Ovary (tissue), 3 donors: ENCODE measurements at regions not wholly inside any gene's neighbourhood (a gene's known extent, or its start where the extent isn't known, plus 50 kb on each side); places are given as distances from the start of the nearest gene placed in this dataset.

Experiments used
- POLR2A ChIP-seq: fragments of 450-650 bp; IDR thresholded peaks from one replicate; pipeline ENCODE4 v1.6.1; 2017; ENCODE audit warnings: antibody characterized with exemption, mild to moderate bottlenecking, moderate library complexity
- TF ChIP-seq, protein P1 (sequence below), 3 donors: fragments of 450-650 bp in 2 of 3; fragments of 200-600 bp in 1 of 3; IDR thresholded peaks; one replicate each; pipeline versions ENCODE4 v1.5.1 to v1.8.0; 2016 to 2022; ENCODE audit warnings: antibody characterized with exemption in 3 of 3, mild to moderate bottlenecking in 1 of 3
- donor health status: DM: no; HTN: no; CAD: no.

DNA sequence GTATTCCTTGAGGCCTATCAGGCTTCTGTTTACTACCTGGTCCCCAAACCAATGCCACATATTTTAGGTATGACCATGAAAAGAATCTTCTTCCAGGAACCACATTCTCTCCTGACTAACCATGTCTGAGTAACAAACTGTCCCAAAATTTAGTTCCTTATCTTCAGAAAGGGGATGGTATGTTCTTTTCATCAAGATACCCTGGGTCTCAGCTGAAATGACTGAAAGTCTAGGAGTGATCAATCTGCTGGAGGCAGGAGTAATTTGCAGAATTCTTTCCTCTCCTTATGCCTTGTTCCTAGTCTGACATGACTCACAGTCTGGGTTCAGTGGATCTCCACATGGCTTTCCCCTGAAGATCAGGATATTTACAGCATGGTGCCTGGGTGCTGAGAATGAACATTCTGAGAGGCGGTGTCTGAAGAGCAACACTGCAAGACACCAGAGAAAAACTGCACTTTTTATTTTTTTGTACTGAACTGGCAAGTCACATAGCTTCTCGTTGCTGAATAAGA is 665.5 kb downstream of the TLL1 start:
- TF ChIP-seq, protein P1, sequence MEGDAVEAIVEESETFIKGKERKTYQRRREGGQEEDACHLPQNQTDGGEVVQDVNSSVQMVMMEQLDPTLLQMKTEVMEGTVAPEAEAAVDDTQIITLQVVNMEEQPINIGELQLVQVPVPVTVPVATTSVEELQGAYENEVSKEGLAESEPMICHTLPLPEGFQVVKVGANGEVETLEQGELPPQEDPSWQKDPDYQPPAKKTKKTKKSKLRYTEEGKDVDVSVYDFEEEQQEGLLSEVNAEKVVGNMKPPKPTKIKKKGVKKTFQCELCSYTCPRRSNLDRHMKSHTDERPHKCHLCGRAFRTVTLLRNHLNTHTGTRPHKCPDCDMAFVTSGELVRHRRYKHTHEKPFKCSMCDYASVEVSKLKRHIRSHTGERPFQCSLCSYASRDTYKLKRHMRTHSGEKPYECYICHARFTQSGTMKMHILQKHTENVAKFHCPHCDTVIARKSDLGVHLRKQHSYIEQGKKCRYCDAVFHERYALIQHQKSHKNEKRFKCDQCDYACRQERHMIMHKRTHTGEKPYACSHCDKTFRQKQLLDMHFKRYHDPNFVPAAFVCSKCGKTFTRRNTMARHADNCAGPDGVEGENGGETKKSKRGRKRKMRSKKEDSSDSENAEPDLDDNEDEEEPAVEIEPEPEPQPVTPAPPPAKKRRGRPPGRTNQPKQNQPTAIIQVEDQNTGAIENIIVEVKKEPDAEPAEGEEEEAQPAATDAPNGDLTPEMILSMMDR (IDR thresholded peaks at IDR 0.05), result no peak
- TF ChIP-seq POLR2A, result no peak
